Loucy (cell line): ENCODE measurements at regions not wholly inside any gene's neighbourhood (a gene's known extent, or its start where the extent isn't known, plus 50 kb on each side); places are given as distances from the start of the nearest gene placed in this dataset.

ENCODE experiments used
- EZH2phosphoT487 ChIP-seq: fragments of 200-600 bp; IDR thresholded peaks from 2 replicates; pipeline ENCODE4 v1.6.1; 2018; ENCODE audit warnings: antibody characterized with exemption, mild to moderate bottlenecking, moderate library complexity, borderline replicate concordance
- TF ChIP-seq, protein P1 (sequence below): fragments of 200-600 bp; sonication (generic); conservative IDR thresholded peaks from 2 replicates; pipeline ENCODE4 v1.5.1; 2014; ENCODE audit warnings: mild to moderate bottlenecking, antibody characterized with exemption, low read length

DNA sequence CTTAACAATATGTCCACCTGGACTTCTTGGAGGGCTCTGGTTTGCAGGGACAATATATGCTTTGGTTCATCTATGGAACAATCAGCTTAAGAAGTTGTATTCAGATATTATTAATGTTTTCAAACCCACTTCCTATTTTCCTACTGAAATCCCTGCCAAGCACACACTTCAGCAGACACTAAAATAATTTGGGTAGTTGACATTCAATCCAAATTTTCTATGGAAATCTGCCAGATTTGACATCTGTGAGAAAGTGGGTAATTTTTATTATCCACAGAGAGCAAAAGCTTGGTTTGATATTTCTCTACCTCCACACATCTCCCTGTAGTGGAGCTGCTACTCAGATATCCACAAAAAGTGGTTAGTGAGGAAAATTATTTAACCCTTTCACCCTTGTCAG, 378.8 kb upstream of the SOX5 start:
- TF ChIP-seq, protein P1, sequence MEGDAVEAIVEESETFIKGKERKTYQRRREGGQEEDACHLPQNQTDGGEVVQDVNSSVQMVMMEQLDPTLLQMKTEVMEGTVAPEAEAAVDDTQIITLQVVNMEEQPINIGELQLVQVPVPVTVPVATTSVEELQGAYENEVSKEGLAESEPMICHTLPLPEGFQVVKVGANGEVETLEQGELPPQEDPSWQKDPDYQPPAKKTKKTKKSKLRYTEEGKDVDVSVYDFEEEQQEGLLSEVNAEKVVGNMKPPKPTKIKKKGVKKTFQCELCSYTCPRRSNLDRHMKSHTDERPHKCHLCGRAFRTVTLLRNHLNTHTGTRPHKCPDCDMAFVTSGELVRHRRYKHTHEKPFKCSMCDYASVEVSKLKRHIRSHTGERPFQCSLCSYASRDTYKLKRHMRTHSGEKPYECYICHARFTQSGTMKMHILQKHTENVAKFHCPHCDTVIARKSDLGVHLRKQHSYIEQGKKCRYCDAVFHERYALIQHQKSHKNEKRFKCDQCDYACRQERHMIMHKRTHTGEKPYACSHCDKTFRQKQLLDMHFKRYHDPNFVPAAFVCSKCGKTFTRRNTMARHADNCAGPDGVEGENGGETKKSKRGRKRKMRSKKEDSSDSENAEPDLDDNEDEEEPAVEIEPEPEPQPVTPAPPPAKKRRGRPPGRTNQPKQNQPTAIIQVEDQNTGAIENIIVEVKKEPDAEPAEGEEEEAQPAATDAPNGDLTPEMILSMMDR: no peak
- no peak for TF ChIP-seq EZH2phosphoT487
